IMR-90 (cell line): ENCODE measurements at regions not wholly inside any gene's neighbourhood (a gene's known extent, or its start where the extent isn't known, plus 50 kb on each side); places are given as distances from the start of the nearest gene placed in this dataset.

Source experiments
- ATAC-seq: fragments of 200-7000 bp; cut with Tn5 transposase; 2 replicates; pipeline ENCODE4 v1.9.1; 2020; ENCODE audit warnings: low read depth, mild to moderate bottlenecking, moderate library complexity
- BruUV-seq: library from RNA; stranded (reverse); fragments of 400-500 nt; replicated peaks from 2 replicates; lab custom pipeline; 2021; lab: Mats Ljungman, UMichigan
- CTCF ChIA-PET: fragments of 300-600 bp; formaldehyde crosslinking; extraction: SDS; loops from one replicate; lab custom pipeline; 2021; ENCODE audit warnings: antibody characterized with exemption; lab: Yijun Ruan, JAX
- POLR2A ChIA-PET: fragments of 300-600 bp; sonication (Branson Sonifier 250); formaldehyde crosslinking; loops from one replicate; lab custom pipeline; 2022; ENCODE audit warnings: antibody characterized with exemption; ENCODE audit not compliant: unreplicated experiment; lab: Charles Lee
- DNase-seq: peaks from one replicate; pipeline ENCODE4 v3.0.0; 2013
- H2AFZ ChIP-seq: replicated peaks from 2 replicates; pipeline ENCODE3; 2013; ENCODE audit warnings: low read length, mild to moderate bottlenecking; ENCODE audit not compliant: poor library complexity
- H2AK5ac ChIP-seq: 2 replicates; pipeline ENCODE4 v1.6.1; 2013; ENCODE audit warnings: low read depth, low read length, inconsistent platforms
- H2AK9ac ChIP-seq: replicated peaks from 2 replicates; pipeline ENCODE3; 2013; ENCODE audit warnings: mild to moderate bottlenecking, low read depth, low read length, moderate library complexity; ENCODE audit not compliant: poor library complexity
- H2BK120ac ChIP-seq: 2 replicates; pipeline ENCODE4 v1.6.1; 2013; ENCODE audit warnings: low read depth, low read length, inconsistent platforms
- H2BK15ac ChIP-seq: 3 replicates; pipeline ENCODE4 v1.6.1; 2013; ENCODE audit warnings: low read depth, low read length, inconsistent platforms
- H2BK20ac ChIP-seq: 2 replicates; pipeline ENCODE4 v1.6.1; 2013; ENCODE audit warnings: low read depth, mild to moderate bottlenecking, inconsistent platforms, low read length, moderate library complexity
- H2BK5ac ChIP-seq: 2 replicates; pipeline ENCODE4 v1.6.1; 2013; ENCODE audit warnings: mild to moderate bottlenecking, low read depth, low read length, inconsistent platforms; ENCODE audit not compliant: poor library complexity, severe bottlenecking
- H3K14ac ChIP-seq: replicated peaks from 2 replicates; pipeline ENCODE4 v1.6.1; 2013; ENCODE audit warnings: low read depth, low read length, inconsistent platforms
- H3K18ac ChIP-seq: 2 replicates; pipeline ENCODE4 v1.6.1; 2013; ENCODE audit warnings: low read depth, low read length, control low read depth
- H3K23ac ChIP-seq: 2 replicates; pipeline ENCODE4 v1.6.1; 2013; ENCODE audit warnings: low read depth, low read length, inconsistent platforms
- H3K27ac ChIP-seq: 2 replicates; pipeline ENCODE4 v1.5.1; 2013; ENCODE audit warnings: mild to moderate bottlenecking, control low read depth, low read length; ENCODE audit not compliant: insufficient read depth
- H3K27me3 ChIP-seq: 2 replicates; pipeline ENCODE4 v1.6.1; 2013; ENCODE audit warnings: low read length; ENCODE audit not compliant: control insufficient read depth, insufficient read depth
- H3K36me3 ChIP-seq: 2 replicates; pipeline ENCODE4 v1.6.1; 2013; ENCODE audit warnings: low read length, mixed read lengths; ENCODE audit not compliant: control insufficient read depth, insufficient read depth
- H3K4ac ChIP-seq: 2 replicates; pipeline ENCODE4 v1.6.1; 2013; ENCODE audit warnings: low read depth, low read length, inconsistent platforms
- H3K4me1 ChIP-seq: 2 replicates; pipeline ENCODE4 v1.6.1; 2013; ENCODE audit warnings: low read length, mixed read lengths; ENCODE audit not compliant: control insufficient read depth, insufficient read depth
- H3K4me2 ChIP-seq: 2 replicates; pipeline ENCODE4 v1.6.1; 2013; ENCODE audit warnings: low read depth, mild to moderate bottlenecking, control low read depth, low read length, moderate library complexity
- H3K4me3 ChIP-seq: 2 replicates; pipeline ENCODE4 v1.5.1; 2013; ENCODE audit warnings: low read depth, mild to moderate bottlenecking, control low read depth, low read length, moderate library complexity; ENCODE audit not compliant: insufficient read depth
- H3K56ac ChIP-seq: 2 replicates; pipeline ENCODE4 v1.6.1; 2013; ENCODE audit warnings: low read length, inconsistent platforms; ENCODE audit not compliant: insufficient read depth; ENCODE audit errors: extremely low read depth
- H3K79me1 ChIP-seq, 2 experiments: 2 replicates each; pipeline ENCODE4 v1.6.1; 2013; ENCODE audit warnings: low read length in 2 of 2, inconsistent platforms in 1 of 2, low read depth in 1 of 2
- H3K9ac ChIP-seq: 2 replicates; pipeline ENCODE4 v1.6.1; 2013; ENCODE audit warnings: low read depth, low read length, control low read depth
- H3K9me1 ChIP-seq: 2 replicates; pipeline ENCODE4 v1.6.1; 2013; ENCODE audit warnings: low read length, inconsistent platforms; ENCODE audit not compliant: insufficient read depth
- H3K9me3 ChIP-seq: 2 replicates; pipeline ENCODE4 v1.6.1; 2013; ENCODE audit warnings: low read length; ENCODE audit not compliant: control insufficient read depth, insufficient read depth
- H4K20me1 ChIP-seq: 2 replicates; pipeline ENCODE4 v1.6.1; 2013; ENCODE audit warnings: low read length, inconsistent platforms; ENCODE audit not compliant: insufficient read depth
- H4K5ac ChIP-seq: 2 replicates; pipeline ENCODE4 v1.6.1; 2013; ENCODE audit warnings: mild to moderate bottlenecking, low read depth, low read length, control low read depth
- H4K8ac ChIP-seq, 2 experiments: 2 replicates each; pipeline ENCODE4 v1.6.1; 2013; ENCODE audit warnings: low read depth in 2 of 2, low read length in 2 of 2, control low read depth in 1 of 2, inconsistent platforms in 1 of 2
- H4K91ac ChIP-seq: 2 replicates; pipeline ENCODE4 v1.6.1; 2013; ENCODE audit warnings: low read depth, low read length, inconsistent platforms; ENCODE audit not compliant: insufficient read depth
- BHLHE40 ChIP-seq: fragments of 150-350 bp; IDR thresholded peaks from 2 replicates; pipeline ENCODE4 v1.6.1; 2016; ENCODE audit warnings: mild to moderate bottlenecking, low read depth, low read length
- FOS ChIP-seq: fragments of 150-350 bp; IDR thresholded peaks from 2 replicates; pipeline ENCODE4 v1.6.1; 2016; ENCODE audit warnings: low read depth, low read length
- MAFK ChIP-seq: IDR thresholded peaks from 2 replicates; pipeline ENCODE4 v1.6.1; 2012; ENCODE audit warnings: low read depth, low read length, improper control_type of control experiment
- MXI1 ChIP-seq: IDR thresholded peaks from 2 replicates; pipeline ENCODE4 v1.6.1; 2012; ENCODE audit warnings: low read depth, mild to moderate bottlenecking, low read length, moderate library complexity, borderline replicate concordance
- NFE2L2 ChIP-seq: fragments of 150-350 bp; IDR thresholded peaks from 2 replicates; pipeline ENCODE4 v1.6.1; 2016; ENCODE audit warnings: low read depth, mild to moderate bottlenecking, low read length
- dilution Hi-C: fragments of 300-500 bp; cut with HindIII; formaldehyde crosslinking; loops from one replicate; pipeline ENCODE4 v1.14.3; 2018; ENCODE audit warnings: low sequenced_read_pairs; ENCODE audit not compliant: unreplicated experiment
- in situ Hi-C: fragments of 300-500 bp; cut with MboI; formaldehyde crosslinking; loops from 3 replicates; pipeline ENCODE4 v1.14.3; 2019; ENCODE audit warnings: low sequenced_read_pairs, inconsistent platforms, mixed read lengths
- intact Hi-C: fragments of 100-400 bp; cut with micrococcal nuclease; formaldehyde crosslinking; loops from 2 replicates; pipeline ENCODE4 v1.10.0; 2022

DNA sequence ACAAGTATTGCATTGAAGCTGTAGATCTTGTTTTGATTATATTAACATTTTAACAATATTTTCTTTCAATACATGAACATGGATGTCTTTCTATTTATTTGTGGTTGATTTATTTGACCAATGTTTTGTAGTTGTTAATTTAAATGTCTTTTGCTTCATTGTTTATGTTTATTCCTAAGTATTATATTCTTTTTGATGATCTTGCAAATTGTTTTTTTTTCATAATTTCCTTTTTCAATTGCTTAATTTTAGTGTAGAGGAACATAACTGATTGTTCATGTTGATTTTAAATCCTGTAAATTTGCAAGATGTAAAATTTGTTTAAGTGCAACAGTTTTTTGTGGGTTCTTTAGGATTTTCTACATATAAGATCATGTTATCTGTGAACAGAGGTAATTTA is 744.1 kb downstream of the FAM133A start:
- ChIA-PET POLR2A (no interaction called here), CTCF (no interaction called here)
- TF ChIP-seq BHLHE40 (no peak), MAFK (peak; percentile 85), MXI1 (no peak), NFE2L2 (no peak), FOS (no peak)
- Histone ChIP-seq H2AK9ac (no peak overlapping the region), H4K20me1 (no peaks in the 10 kb centered on the region), H3K9me3 (no peaks in the 10 kb centered on the region), H3K27me3 (no peaks in the 10 kb centered on the region), H3K4me1 (no peaks in the 10 kb centered on the region), H3K56ac (no peak overlapping the region), H3K4me3 (no peak overlapping the region), H3K4me2 (no peak overlapping the region), H2BK5ac (no peak overlapping the region), H2BK120ac (no peak overlapping the region), H3K36me3 (no peaks in the 10 kb centered on the region), H3K79me1 (no peaks in the 10 kb centered on the region), H2AFZ (no peak overlapping the region), H3K27ac (no peak overlapping the region), H3K4ac (no peak overlapping the region), H2BK20ac (no peak overlapping the region), H3K9ac (no peak overlapping the region), H4K8ac (no peak overlapping the region), H2BK15ac (no peak overlapping the region), H3K23ac (no peak overlapping the region), H3K18ac (no peak overlapping the region), H2AK5ac (no peak overlapping the region), H3K9me1 (no peaks in the 10 kb centered on the region), H3K14ac (no peak overlapping the region), H4K91ac (no peak overlapping the region), H4K5ac (no peak overlapping the region)
- DNase-seq (no peak), ATAC-seq (no peak)
- BruUV-seq, result no TSS peak
- intact Hi-C loops, result no loop called here
- in situ Hi-C loops, result no loop called here
- dilution Hi-C loops, result no loop called here
